Sciatic nerve (tissue), 2 donors: ENCODE measurements at regions not wholly inside any gene's neighbourhood (a gene's known extent, or its start where the extent isn't known, plus 50 kb on each side); places are given as distances from the start of the nearest gene placed in this dataset.
"Not testable (repeated sequence)": the region's sequence is repeated elsewhere in the genome, so short reads cannot be mapped to it uniquely, and the experiment has no call there.

Experiments used
- ATAC-seq: fragments of 200-7000 bp; cut with Tn5 transposase; one replicate; pipeline ENCODE4 v1.9.1; 2020; ENCODE audit warnings: mild to moderate bottlenecking, moderate library complexity
- DNase-seq: peaks from one replicate; pipeline ENCODE4 v3.0.0-alpha.2; 2020; ENCODE audit warnings: low spot score
- intact Hi-C: fragments of 100-400 bp; cut with DNase I; formaldehyde crosslinking; loops from one replicate; pipeline ENCODE4 v1.14.2; 2022
- donor health status: DM: no; HTN: no; CAD: no.
- donor health status: DM: no; HTN: no; CAD: no.

GRCh38 chr2:744088-744487, 66.9 kb upstream of the TMEM18 start:
- DNase-seq (no peak), ATAC-seq (no peak)
- intact Hi-C loops: no loop called here

DNA sequence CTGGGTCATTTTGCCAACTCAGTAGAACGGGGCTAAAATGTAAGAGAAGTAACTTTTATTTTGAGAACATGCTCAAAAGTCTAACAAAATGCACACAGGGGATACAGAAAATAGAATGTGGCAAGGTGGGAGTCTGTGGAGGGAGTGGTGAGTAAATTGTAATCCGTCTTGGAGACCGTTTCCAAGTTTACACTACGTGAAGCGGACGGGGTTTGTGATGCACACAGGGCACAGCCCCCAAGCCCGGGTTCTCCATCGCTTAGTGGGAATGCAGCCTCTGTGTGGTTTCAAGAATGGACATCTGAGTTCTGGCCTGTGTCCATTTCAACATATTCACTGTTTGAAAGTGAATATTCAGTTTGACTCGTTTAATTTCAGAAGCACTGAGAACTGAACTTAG, 65.0 kb upstream of the TMEM18 start:
- no peak for ATAC-seq
- intact Hi-C loops: no loop called here
- DNase-seq: no peak

DNA sequence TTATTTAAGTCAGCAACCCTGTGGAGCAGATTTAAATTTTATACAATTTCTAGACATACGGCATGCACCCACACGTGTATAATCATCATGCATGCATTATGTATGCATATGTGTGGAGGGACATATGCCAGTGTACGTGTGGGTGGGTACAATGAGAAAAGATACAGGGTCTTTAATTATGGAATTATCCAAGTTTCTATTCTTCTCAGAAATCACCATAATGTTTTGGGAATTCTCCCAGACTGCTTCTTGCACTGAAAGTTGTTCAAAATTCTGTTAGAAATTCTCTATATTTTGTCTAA, 63.9 kb upstream of the TMEM18 start:
- ATAC-seq (peak; percentile 20), DNase-seq (no peak)
- intact Hi-C loops: no loop called here

- intact Hi-C loops: not testable (repeated sequence)
- peak; percentile 95 for DNase-seq
- ATAC-seq: peak; percentile 85
Observed at GRCh38 chr2:740322-741194, 63.4 kb upstream of the TMEM18 start.

DNA sequence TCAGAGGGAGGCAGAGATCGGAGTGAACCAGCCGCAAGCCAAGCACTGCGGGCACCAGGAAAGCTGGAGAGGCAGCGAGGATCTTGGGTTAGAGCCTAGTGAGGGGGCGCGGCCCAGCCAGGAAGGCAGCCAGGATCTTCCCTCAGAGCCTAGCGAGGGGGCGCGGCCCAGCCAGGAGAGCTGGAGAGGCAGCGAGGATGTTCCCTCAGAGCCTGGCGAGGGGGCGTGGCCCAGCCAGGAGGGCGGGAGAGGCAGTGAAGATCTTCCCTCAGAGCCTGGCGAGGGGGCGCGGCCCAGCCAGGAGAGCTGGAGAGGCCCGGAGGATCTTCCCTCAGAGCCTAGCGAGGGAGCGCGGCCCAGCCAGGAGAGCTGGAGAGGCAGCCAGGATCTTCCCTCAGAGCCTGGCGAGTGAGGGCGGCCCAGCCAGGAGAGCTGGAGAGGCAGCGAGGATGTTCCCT, 62.7 kb upstream of the TMEM18 start:
- intact Hi-C loops: not testable (repeated sequence)
- DNase-seq (peak; percentile 85), ATAC-seq (peak; percentile 78)

DNA sequence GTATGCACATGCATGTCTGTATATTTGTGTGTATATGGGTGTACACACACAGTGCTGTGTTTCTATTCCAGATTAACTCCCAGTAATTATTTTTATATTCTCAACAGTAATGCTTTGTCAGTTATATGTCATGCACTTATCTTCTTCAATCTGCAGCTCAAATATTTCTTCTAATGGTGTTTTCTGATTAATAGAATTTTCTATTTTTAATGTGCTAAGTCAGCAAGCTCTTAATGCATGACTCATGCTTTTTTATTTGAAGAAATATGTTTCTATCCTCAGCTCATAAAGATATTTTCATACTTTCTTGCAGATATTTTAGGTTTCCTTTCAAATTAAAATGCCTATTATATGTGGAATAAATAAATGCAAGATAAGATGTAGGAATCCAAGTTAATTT, 59.7 kb upstream of the TMEM18 start:
- ATAC-seq (no peak), DNase-seq (no peak)
- intact Hi-C loops: no loop called here

DNA sequence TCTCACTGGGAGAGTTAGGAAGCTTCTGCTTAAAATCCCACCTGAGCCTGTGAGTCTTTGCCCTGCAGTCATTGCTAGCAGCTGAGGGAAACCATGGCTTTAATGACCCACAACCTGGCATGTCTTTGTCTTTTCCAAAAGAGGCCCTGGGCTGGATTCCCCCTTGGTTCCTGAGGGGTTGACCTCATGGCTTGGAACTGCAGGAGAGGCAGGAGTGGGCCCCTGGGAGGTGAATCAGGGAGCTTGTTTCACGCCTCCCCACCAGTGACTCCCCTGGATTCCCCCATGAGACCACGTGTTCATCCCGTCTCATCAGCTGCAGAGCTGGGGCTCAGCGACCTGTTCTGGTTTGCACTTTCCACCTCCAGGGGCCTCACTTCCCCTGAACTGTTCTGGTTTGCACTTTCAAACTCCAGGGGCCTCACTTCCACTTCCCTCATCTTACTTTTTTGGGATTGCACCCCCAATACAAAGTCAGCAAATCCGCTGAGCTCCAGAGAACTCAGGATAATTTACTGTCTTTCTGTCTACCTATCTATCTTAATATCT, 58.5 kb upstream of the TMEM18 start:
- intact Hi-C loops: no loop called here
- no peak for DNase-seq
- no peak for ATAC-seq

DNA sequence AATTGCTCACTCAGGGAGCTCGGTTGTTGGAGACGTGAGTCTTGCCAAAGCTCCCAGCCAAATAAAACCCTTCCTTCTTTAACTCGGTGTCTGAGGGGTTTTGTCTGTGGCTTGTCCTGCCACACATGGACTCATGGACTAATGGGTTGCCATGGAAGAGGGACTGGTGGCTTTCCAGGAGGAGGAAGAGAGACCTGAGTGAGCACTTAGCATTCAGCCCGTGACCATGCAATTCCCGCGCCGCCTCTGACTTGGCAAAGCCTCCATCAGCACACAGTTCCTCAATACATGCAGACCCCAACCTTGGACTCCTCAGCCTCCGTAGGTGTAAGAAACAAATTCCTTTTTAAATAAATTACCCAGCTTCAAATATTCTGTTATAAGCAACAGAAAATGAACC, 57.3 kb upstream of the TMEM18 start:
- no peak for ATAC-seq
- no peak for DNase-seq
- intact Hi-C loops: no loop called here

DNA sequence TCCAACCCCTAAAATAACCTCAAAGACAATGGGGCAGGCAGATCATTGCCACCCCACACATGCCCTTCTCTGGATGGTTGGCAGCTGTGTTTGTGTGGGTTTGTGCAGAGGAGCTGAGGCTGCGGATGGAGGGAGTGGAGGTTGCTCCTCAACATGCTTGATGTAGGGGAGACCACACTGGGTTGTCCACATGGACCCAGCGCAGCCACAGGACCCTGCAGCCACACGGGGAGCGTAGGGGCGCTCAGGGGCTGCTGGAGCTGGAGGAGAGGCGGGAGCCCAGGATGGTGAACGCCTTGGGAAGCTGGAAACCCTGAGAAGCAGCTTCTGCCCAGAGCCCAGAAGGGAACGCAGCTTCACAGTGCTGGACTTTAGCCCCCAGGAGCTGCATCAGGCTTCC, 56.3 kb upstream of the TMEM18 start:
- DNase-seq (no peak), ATAC-seq (no peak)
- intact Hi-C loops: no loop called here

GRCh38 chr2:733001-733400, 55.8 kb upstream of the TMEM18 start:
- ATAC-seq (no peak), DNase-seq (no peak)
- intact Hi-C loops: no loop called here

DNA sequence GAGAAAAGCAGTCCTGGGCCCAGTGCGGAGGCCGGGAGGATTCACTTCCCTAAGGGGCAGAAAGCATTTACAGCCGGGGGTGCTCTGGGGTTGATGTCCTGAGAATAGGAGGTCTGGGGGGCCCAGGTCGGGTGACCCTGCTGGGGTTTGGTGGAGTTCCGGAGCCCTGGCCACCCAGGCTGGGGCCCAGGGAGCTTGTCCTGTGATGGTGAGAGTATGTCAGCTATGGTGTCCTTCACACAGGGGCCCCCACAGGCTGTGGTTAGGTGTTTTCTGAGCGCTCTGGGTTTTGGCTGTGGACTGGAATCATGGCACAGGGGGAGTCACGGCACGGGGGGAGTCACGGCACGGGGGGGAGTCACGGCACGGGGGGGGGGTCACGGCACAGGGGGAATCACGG, 54.5 kb upstream of the TMEM18 start:
- no peak for ATAC-seq
- intact Hi-C loops: no loop called here
- DNase-seq: no peak

- no peak for ATAC-seq
- DNase-seq: no peak
- intact Hi-C loops: no loop called here
Observed at GRCh38 chr2:729376-729861, 52.2 kb upstream of the TMEM18 start.

DNA sequence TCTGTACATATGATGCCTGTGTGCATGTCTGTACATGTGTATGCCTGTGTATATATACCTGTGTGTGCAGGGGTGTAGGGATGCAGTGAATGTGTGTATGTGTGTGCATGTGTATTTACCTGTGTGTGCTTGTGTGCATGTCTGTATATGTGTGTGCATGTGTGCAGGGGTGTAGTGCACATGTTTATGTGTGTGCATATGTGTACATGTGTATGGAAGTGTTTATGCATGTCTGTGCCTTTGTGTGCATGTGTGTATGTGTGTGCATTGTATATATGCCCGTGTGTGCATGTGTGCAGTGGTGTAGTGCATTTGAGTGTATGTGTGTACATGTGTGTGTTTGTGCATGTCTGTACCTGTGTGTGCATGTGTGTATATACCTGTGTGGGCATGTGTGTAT, 51.0 kb upstream of the TMEM18 start:
- no peak for ATAC-seq
- DNase-seq: no peak
- intact Hi-C loops: no loop called here

- DNase-seq (no peak), ATAC-seq (no peak)
- intact Hi-C loops: no loop called here
Observed at GRCh38 chr2:727071-727470, 49.9 kb upstream of the TMEM18 start.
